ENCODE measurements at regions not wholly inside any gene's neighbourhood (a gene's known extent, or its start where the extent isn't known, plus 50 kb on each side); places are given as distances from the start of the nearest gene placed in this dataset.

GRCh38 chr5:117801583-117801982 is 1186.8 kb downstream of the DTWD2 start:
- no peak for DNase-seq (ENCODE audit: low read depth)
- no peak overlapping the region for H3K4me3 ChIP-seq (ENCODE audit: low read depth, low read length)
- TF ChIP-seq, protein P1, sequence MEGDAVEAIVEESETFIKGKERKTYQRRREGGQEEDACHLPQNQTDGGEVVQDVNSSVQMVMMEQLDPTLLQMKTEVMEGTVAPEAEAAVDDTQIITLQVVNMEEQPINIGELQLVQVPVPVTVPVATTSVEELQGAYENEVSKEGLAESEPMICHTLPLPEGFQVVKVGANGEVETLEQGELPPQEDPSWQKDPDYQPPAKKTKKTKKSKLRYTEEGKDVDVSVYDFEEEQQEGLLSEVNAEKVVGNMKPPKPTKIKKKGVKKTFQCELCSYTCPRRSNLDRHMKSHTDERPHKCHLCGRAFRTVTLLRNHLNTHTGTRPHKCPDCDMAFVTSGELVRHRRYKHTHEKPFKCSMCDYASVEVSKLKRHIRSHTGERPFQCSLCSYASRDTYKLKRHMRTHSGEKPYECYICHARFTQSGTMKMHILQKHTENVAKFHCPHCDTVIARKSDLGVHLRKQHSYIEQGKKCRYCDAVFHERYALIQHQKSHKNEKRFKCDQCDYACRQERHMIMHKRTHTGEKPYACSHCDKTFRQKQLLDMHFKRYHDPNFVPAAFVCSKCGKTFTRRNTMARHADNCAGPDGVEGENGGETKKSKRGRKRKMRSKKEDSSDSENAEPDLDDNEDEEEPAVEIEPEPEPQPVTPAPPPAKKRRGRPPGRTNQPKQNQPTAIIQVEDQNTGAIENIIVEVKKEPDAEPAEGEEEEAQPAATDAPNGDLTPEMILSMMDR (IDR thresholded peaks at IDR 0.05; ENCODE audit: insufficient read depth, low read length) = no peak

GRCh38 chr5:117800261-117800660 is 1188.1 kb downstream of the DTWD2 start:
- TF ChIP-seq, protein P1 (IDR thresholded peaks at IDR 0.05; ENCODE audit: insufficient read depth, low read length) = no peak
- DNase-seq (ENCODE audit: low read depth) = no peak
- no peak overlapping the region for H3K4me3 ChIP-seq (ENCODE audit: low read depth, low read length)

GRCh38 chr5:117794847-117795246 is 1193.5 kb downstream of the DTWD2 start:
- no peak for DNase-seq (ENCODE audit: low read depth)
- H3K4me3 ChIP-seq (ENCODE audit: low read depth, low read length) = no peak overlapping the region
- TF ChIP-seq, protein P1 (IDR thresholded peaks at IDR 0.05; ENCODE audit: insufficient read depth, low read length) = no peak

GRCh38 chr5:117793963-117794362 is 1194.4 kb downstream of the DTWD2 start:
- TF ChIP-seq, protein P1 (IDR thresholded peaks at IDR 0.05; ENCODE audit: insufficient read depth, low read length) = no peak
- DNase-seq (ENCODE audit: low read depth) = no peak
- no peak overlapping the region for H3K4me3 ChIP-seq (ENCODE audit: low read depth, low read length)

DNA sequence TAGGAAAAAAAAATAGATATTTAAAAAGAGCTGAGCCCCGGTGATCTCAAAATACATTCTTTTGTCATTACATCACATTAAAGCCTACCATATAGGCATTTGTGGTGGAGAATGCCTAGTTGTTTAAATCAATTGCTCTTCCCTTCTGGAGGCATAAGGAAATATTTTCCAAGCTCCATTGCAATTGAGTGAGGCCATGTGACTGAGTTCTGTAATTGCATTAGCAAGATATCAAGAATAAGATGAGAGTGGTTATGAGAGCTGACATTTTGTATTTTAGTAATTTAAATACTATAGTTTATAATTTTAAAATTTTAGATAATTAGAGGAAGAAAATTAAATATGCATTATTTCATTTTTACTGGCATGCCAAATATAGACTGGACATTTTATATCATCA is 1195.9 kb downstream of the DTWD2 start:
- TF ChIP-seq, protein P1 (IDR thresholded peaks at IDR 0.05; ENCODE audit: insufficient read depth, low read length) = no peak
- no peak for DNase-seq (ENCODE audit: low read depth)
- H3K4me3 ChIP-seq (ENCODE audit: low read depth, low read length) = no peak overlapping the region

- TF ChIP-seq, protein P1 (IDR thresholded peaks at IDR 0.05; ENCODE audit: insufficient read depth, low read length) = no peak
- H3K4me3 ChIP-seq (ENCODE audit: low read depth, low read length) = no peak overlapping the region
- DNase-seq (ENCODE audit: low read depth) = no peak
Measured at GRCh38 chr5:117788596-117788995, 1199.8 kb downstream of the DTWD2 start.

- TF ChIP-seq, protein P1 (IDR thresholded peaks at IDR 0.05; ENCODE audit: insufficient read depth, low read length) = no peak
Measured at GRCh38 chr5:117779171-117779570, 1204.5 kb upstream of the SEMA6A start.

More at GRCh38 chr5:117779171-117779570, 1204.5 kb upstream of the SEMA6A start:
- DNase-seq (ENCODE audit: low read depth) = no peak
- H3K4me3 ChIP-seq (ENCODE audit: low read depth, low read length) = no peak overlapping the region

All from fibroblast of the aortic adventitia (primary cell).